Right lobe of liver (tissue), 4 donors: ENCODE measurements at regions not wholly inside any gene's neighbourhood (a gene's known extent, or its start where the extent isn't known, plus 50 kb on each side); places are given as distances from the start of the nearest gene placed in this dataset.

Experiments
- CTCF ChIP-seq, 4 donors: fragments of 200-600 bp in 3 of 4; fragments of 450-650 bp in 1 of 4; IDR thresholded peaks; one replicate each; pipeline versions ENCODE4 v1.5.1 to v1.8.0; 2016 to 2022; ENCODE audit warnings: antibody characterized with exemption in 4 of 4, mild to moderate bottlenecking in 2 of 4
- POLR2A ChIP-seq: fragments of 450-650 bp; IDR thresholded peaks from one replicate; pipeline ENCODE4 v1.6.1; 2017; ENCODE audit warnings: antibody characterized with exemption, mild to moderate bottlenecking
- donor health status: DM: no; HTN: no; CAD: no.
- donor health status: DM: no; HTN: no; CAD: no.
- donor health status: DM: no; HTN: yes; CAD: no.

- TF ChIP-seq CTCF (IDR thresholded peaks at IDR 0.05): no peak
- TF ChIP-seq POLR2A: no peak
These were observed 69.2 kb upstream of the WIPF1 start for GRCh38 chr2:174666845-174667244.
